Left ventricle myocardium inferior (tissue), 1 donor: ENCODE measurements at regions not wholly inside any gene's neighbourhood (a gene's known extent, or its start where the extent isn't known, plus 50 kb on each side); places are given as distances from the start of the nearest gene placed in this dataset.

Experiments
- DNase-seq: peaks from one replicate; pipeline ENCODE4 v3.0.0-alpha.2; 2020
- H3K27ac ChIP-seq: fragments of 200-600 bp; replicated peaks from 2 replicates; pipeline ENCODE4 v1.8.0; 2021
- H3K27me3 ChIP-seq: fragments of 200-600 bp; 2 replicates; pipeline ENCODE4 v1.8.0; 2021; ENCODE audit warnings: low read depth
- H3K36me3 ChIP-seq: fragments of 200-600 bp; 2 replicates; pipeline ENCODE4 v1.8.0; 2021
- H3K4me1 ChIP-seq: fragments of 200-600 bp; 2 replicates; pipeline ENCODE4 v1.8.0; 2021
- H3K4me3 ChIP-seq: fragments of 200-600 bp; 2 replicates; pipeline ENCODE4 v1.8.0; 2021; ENCODE audit warnings: mild to moderate bottlenecking, moderate library complexity
- H3K9me3 ChIP-seq: fragments of 200-600 bp; replicated peaks from 2 replicates; pipeline ENCODE4 v1.8.0; 2021
- intact Hi-C: fragments of 100-400 bp; cut with micrococcal nuclease; formaldehyde crosslinking; loops from one replicate; pipeline ENCODE4 v1.11.0; 2022
- TF ChIP-seq, protein P1 (sequence below): fragments of 200-600 bp; IDR thresholded peaks from 2 replicates; pipeline ENCODE4 v1.8.0; 2021; ENCODE audit warnings: antibody characterized with exemption, mild to moderate bottlenecking, borderline replicate concordance
- donor health status: DM: no; HTN: yes; CAD: no; lungs with severe emphysema.

DNA sequence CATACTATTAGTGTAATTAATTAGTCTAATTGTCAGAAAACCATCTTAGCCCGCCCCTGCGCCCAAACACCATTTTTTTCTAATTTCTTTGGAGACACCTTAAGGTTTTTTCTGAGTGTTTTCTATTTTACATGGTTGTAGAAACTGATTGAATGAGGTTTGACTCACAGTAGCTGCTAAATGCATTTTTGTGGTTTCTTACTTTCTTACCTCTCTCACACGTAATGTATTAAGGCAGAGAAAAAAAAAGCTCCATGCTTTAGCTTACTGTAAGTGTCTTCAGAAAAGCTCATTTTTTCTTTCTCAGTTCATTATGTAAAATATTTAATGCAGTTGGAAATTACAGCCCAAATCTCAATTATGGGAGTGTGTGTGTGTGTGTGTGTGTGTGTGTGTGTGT, 548.5 kb upstream of the LRRTM4 start:
- intact Hi-C loops = no loop called here
- TF ChIP-seq, protein P1, sequence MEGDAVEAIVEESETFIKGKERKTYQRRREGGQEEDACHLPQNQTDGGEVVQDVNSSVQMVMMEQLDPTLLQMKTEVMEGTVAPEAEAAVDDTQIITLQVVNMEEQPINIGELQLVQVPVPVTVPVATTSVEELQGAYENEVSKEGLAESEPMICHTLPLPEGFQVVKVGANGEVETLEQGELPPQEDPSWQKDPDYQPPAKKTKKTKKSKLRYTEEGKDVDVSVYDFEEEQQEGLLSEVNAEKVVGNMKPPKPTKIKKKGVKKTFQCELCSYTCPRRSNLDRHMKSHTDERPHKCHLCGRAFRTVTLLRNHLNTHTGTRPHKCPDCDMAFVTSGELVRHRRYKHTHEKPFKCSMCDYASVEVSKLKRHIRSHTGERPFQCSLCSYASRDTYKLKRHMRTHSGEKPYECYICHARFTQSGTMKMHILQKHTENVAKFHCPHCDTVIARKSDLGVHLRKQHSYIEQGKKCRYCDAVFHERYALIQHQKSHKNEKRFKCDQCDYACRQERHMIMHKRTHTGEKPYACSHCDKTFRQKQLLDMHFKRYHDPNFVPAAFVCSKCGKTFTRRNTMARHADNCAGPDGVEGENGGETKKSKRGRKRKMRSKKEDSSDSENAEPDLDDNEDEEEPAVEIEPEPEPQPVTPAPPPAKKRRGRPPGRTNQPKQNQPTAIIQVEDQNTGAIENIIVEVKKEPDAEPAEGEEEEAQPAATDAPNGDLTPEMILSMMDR = no peak
- H3K4me1 ChIP-seq = no peaks in the 10 kb centered on the region
- no peak for DNase-seq
- H3K36me3 ChIP-seq = no peaks in the 10 kb centered on the region
- H3K9me3 ChIP-seq = no peaks in the 10 kb centered on the region
- no peak overlapping the region for H3K4me3 ChIP-seq
- no peak overlapping the region for H3K27ac ChIP-seq
- no peaks in the 10 kb centered on the region for H3K27me3 ChIP-seq

DNA sequence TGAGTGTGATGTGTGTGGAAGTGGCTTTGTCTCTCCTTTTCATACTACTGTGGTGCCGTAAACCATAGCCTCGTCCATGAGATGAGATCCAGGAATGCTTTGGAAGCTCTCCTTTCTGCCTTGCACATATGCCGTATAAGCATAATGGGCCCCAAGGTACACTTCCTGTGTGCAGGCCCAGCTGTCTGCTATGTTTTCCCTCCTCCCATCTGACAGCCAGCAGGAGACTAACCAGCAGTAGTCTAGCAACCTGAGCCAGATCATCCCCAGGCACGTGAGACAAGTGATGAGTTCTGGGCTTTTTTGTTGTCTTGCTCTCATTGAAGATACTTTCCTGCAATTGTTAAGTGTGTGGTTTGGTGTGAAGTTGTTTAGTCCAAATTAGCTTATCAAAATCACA, 555.5 kb upstream of the LRRTM4 start:
- Histone ChIP-seq H3K27me3 (no peaks in the 10 kb centered on the region), H3K36me3 (no peaks in the 10 kb centered on the region), H3K4me1 (no peaks in the 10 kb centered on the region), H3K9me3 (no peaks in the 10 kb centered on the region), H3K27ac (no peak overlapping the region), H3K4me3 (no peak overlapping the region)
- DNase-seq = no peak
- intact Hi-C loops = no loop called here
- TF ChIP-seq, protein P1 = no peak

DNA sequence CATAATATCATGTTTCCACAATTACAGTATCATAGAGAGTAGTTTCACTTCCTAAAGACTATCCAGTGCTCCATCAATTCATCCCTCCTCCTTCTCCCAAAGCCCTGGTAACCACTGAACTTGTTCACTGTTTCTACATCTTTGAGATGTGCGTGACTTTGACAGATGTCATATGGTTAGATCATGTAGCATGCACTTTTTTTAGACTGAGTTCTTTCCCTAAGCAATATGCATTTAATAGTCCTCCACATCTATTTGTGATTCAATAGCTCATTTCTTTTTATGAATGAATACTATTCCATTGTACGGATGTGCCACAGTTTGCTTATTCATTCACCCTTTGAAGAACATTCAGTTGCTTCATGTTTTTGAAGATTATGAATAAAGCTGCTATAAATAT, 560.4 kb upstream of the LRRTM4 start:
- H3K4me3 ChIP-seq = no peak overlapping the region
- H3K36me3 ChIP-seq = no peaks in the 10 kb centered on the region
- no peak for DNase-seq
- no peaks in the 10 kb centered on the region for H3K4me1 ChIP-seq
- TF ChIP-seq, protein P1 = no peak
- no peaks in the 10 kb centered on the region for H3K27me3 ChIP-seq
- H3K27ac ChIP-seq = no peak overlapping the region
- peaks cover 15% of the 10 kb centered on the region for H3K9me3 ChIP-seq
- intact Hi-C loops = no loop called here

DNA sequence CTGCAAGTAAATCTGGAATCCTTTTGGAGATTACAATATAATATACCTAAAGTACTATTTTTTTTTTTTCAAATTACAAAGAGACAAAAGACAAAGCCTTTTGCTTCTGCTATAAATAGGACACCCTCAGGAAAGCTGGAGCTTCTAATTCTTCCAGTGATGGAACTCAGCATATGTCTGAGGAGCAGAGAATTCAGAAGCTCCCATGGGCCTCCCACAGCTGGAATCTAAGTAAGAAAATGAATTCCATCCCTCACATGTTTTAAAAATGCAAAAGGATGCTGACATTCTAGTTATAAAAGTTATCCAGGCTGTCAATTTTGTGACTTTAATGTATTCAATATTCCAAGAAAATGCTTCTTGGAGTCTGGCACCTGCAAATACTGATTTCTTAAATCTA, 571.3 kb upstream of the LRRTM4 start:
- no peak overlapping the region for H3K27ac ChIP-seq
- no peaks in the 10 kb centered on the region for H3K4me1 ChIP-seq
- no peaks in the 10 kb centered on the region for H3K36me3 ChIP-seq
- no peak for DNase-seq
- TF ChIP-seq, protein P1 = no peak
- no peaks in the 10 kb centered on the region for H3K27me3 ChIP-seq
- no peak overlapping the region for H3K4me3 ChIP-seq
- intact Hi-C loops = no loop called here
- no peaks in the 10 kb centered on the region for H3K9me3 ChIP-seq

DNA sequence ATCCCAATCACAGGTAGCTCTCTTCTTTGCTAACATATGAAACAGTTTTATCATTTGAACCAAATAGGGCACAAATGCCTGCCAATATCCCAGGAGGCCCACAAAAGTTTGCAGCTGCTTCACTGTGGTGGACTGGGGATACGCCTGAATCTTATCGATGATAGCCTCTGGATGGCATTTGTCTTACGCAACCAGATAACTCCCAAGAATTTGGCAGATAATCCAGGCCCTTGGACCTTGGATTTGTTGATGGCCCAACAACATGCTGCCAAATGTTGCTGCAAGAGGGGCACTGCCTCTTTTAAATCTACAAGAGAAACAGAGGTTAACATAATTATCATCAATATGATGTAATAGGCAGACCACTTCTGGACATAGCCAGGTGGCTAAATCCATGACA, 587.1 kb upstream of the LRRTM4 start:
- no peak for DNase-seq
- intact Hi-C loops = no loop called here
- TF ChIP-seq, protein P1 = no peak
- Histone ChIP-seq H3K36me3 (no peaks in the 10 kb centered on the region), H3K27ac (no peak overlapping the region), H3K27me3 (no peaks in the 10 kb centered on the region), H3K4me3 (no peak overlapping the region), H3K9me3 (no peaks in the 10 kb centered on the region), H3K4me1 (no peaks in the 10 kb centered on the region)

DNA sequence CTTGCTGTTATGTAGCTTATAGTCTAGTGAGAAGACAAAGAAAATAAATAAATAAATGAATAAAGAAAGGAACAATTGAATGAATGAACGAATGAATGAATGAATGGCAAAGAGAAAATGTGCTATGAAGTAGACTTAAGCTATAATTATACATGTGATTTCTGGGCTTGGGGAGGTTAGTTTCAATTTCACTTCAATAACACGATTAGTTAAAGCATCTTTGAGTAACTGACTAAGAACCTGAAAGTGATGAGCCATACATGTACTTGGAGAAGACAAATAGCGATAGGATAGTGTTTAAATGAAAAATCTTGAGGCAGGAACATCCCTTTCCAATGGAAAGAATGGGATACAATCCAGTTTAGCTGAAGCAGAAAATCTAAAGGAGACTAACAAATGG, 593.1 kb upstream of the LRRTM4 start:
- Histone ChIP-seq H3K9me3 (peaks cover 4% of the 10 kb centered on the region), H3K4me3 (no peak overlapping the region), H3K36me3 (no peaks in the 10 kb centered on the region)

More for the DNA sequence above, 593.1 kb upstream of the LRRTM4 start:
- H3K4me1 ChIP-seq = no peaks in the 10 kb centered on the region
- TF ChIP-seq, protein P1 = no peak
- no peaks in the 10 kb centered on the region for H3K27me3 ChIP-seq
- H3K27ac ChIP-seq = no peak overlapping the region
- intact Hi-C loops = no loop called here
- DNase-seq = no peak
